ENCODE measurements at regions not wholly inside any gene's neighbourhood (a gene's known extent, or its start where the extent isn't known, plus 50 kb on each side); places are given as distances from the start of the nearest gene placed in this dataset.

DNA sequence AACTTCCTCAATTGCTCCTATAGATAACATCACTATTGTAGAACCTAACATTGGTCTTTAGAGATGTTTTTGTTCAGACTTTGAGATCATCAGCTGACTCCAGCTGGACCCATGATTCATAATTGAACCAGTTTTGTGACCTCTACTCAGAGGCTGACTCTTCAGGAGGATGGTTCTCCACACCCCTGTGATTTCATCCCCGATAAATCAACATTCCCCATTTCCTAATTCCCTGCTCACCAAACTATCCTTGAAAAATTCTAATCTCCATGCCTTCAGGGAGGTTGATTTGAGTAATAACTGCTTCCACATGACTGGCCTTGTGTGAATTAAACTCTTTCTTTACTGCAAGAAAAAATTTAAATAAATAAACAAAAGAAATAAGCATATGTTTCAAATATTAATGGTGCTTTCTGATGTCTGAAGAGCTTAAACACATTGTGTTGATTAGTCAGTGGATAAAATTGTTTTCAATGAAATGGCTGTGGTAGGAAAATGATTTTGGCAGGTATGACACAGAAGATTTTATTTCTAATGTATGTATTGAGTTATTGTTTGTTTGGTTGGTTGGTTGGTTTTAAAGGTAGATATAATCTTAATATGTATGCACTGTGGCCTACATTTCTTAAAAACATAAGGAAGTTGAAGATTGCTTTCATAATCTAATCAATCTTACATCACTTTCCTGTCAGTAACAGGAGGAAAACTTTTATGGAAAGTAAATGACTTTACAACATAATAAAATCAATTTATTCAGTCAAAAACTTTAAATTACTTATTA lies 427.9 kb upstream of the CCDC179 start:
- H3K27ac ChIP-seq, result no peak overlapping the region
- TF ChIP-seq, protein P1, sequence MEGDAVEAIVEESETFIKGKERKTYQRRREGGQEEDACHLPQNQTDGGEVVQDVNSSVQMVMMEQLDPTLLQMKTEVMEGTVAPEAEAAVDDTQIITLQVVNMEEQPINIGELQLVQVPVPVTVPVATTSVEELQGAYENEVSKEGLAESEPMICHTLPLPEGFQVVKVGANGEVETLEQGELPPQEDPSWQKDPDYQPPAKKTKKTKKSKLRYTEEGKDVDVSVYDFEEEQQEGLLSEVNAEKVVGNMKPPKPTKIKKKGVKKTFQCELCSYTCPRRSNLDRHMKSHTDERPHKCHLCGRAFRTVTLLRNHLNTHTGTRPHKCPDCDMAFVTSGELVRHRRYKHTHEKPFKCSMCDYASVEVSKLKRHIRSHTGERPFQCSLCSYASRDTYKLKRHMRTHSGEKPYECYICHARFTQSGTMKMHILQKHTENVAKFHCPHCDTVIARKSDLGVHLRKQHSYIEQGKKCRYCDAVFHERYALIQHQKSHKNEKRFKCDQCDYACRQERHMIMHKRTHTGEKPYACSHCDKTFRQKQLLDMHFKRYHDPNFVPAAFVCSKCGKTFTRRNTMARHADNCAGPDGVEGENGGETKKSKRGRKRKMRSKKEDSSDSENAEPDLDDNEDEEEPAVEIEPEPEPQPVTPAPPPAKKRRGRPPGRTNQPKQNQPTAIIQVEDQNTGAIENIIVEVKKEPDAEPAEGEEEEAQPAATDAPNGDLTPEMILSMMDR (IDR thresholded peaks at IDR 0.05), result no peak
- no peaks in the 10 kb centered on the region for H3K27me3 ChIP-seq (ENCODE audit: low read depth)
- H3K36me3 ChIP-seq, result no peaks in the 10 kb centered on the region
- intact Hi-C loops (cut with DNase I), result no loop called here
- no peak for ATAC-seq
- H3K4me3 ChIP-seq, result no peak overlapping the region
- no peak for DNase-seq
- no peaks in the 10 kb centered on the region for H3K4me1 ChIP-seq
- no peaks in the 10 kb centered on the region for H3K9me3 ChIP-seq

- ATAC-seq, result no peak
Observed at GRCh38 chr11:23295241-23295640, 435.0 kb upstream of the CCDC179 start.

GRCh38 chr11:23308041-23308440 lies 447.8 kb upstream of the CCDC179 start:
- no peaks in the 10 kb centered on the region for H3K27me3 ChIP-seq (ENCODE audit: low read depth)
- H3K4me1 ChIP-seq, result no peaks in the 10 kb centered on the region
- TF ChIP-seq, protein P1 (IDR thresholded peaks at IDR 0.05), result no peak
- ATAC-seq, result no peak
- no peak overlapping the region for H3K27ac ChIP-seq
- no peaks in the 10 kb centered on the region for H3K36me3 ChIP-seq
- intact Hi-C loops (cut with DNase I), result no loop called here
- H3K4me3 ChIP-seq, result no peak overlapping the region
- no peak for DNase-seq
- H3K9me3 ChIP-seq, result no peaks in the 10 kb centered on the region

More at GRCh38 chr11:23295241-23295640, 435.0 kb upstream of the CCDC179 start:
- no peaks in the 10 kb centered on the region for H3K4me1 ChIP-seq
- H3K4me3 ChIP-seq, result no peak overlapping the region
- TF ChIP-seq, protein P1 (IDR thresholded peaks at IDR 0.05), result no peak
- H3K9me3 ChIP-seq, result no peaks in the 10 kb centered on the region
- no peaks in the 10 kb centered on the region for H3K27me3 ChIP-seq (ENCODE audit: low read depth)
- no peak for DNase-seq
- no peak overlapping the region for H3K27ac ChIP-seq
- intact Hi-C loops (cut with DNase I), result no loop called here
- no peaks in the 10 kb centered on the region for H3K36me3 ChIP-seq

- Histone ChIP-seq H3K27me3 (ENCODE audit: low read depth) (no peaks in the 10 kb centered on the region), H3K4me1 (no peaks in the 10 kb centered on the region), H3K27ac (no peak overlapping the region), H3K4me3 (no peak overlapping the region), H3K36me3 (no peaks in the 10 kb centered on the region), H3K9me3 (no peaks in the 10 kb centered on the region)
- ATAC-seq (no peak), DNase-seq (no peak)
- TF ChIP-seq, protein P1 (IDR thresholded peaks at IDR 0.05), result no peak
- intact Hi-C loops (cut with DNase I), result no loop called here
Observed at GRCh38 chr11:23310276-23310675, 450.0 kb upstream of the CCDC179 start.

DNA sequence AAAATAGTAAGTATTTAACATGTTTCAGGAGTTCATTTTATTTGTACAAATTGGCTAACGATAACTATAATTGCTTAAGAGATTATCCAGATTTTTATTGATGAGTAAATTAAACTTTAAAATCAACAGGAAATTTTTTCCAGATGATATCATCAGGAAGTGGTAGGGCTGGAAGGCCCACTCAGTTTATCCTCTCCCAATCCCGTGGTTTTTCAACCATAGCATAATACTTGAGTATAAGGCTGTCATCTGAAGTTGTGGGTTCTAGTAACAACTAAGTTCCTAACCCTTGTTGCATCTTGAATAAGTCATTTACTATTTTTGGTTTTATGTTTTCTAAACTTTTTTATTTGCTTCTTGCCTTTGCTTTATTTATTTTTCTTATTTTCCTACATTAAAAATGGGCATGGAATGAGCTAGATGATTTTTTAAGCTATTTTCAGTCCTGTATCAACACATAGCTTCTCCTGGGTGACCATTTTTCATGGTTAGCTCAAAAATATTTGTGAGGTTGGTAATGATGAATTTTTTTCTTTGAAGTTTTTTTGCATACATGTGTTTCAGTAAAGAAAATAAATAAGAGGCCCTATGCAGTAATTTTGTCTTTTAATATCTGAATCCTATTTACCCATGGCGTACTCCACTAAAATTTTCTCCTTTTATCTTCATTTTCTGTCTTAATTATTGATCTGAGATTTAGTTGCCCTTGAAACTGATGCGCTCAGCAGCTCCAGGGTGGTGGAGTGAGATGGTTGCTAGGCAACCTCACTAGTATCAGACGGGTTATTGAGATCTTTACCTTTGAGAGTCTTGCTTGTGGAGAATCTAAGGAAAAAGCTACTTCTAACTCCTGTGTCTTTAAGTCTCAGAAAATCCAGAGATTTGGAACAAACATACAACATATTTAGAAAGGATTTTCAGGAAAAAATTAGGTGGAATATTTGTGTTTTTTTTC lies 452.0 kb upstream of the CCDC179 start:
- Histone ChIP-seq H3K4me3 (no peak overlapping the region), H3K27ac (no peak overlapping the region), H3K4me1 (no peaks in the 10 kb centered on the region), H3K9me3 (no peaks in the 10 kb centered on the region), H3K36me3 (no peaks in the 10 kb centered on the region), H3K27me3 (ENCODE audit: low read depth) (no peaks in the 10 kb centered on the region)
- ATAC-seq (no peak), DNase-seq (no peak)
- TF ChIP-seq, protein P1 (IDR thresholded peaks at IDR 0.05), result no peak
- intact Hi-C loops (cut with DNase I), result no loop called here

All from lower lobe of right lung (tissue), 2 donors.